SKM-1 treated with dmso at 0.1 percent for 144 hours (cell line): ENCODE measurements at regions not wholly inside any gene's neighbourhood (a gene's known extent, or its start where the extent isn't known, plus 50 kb on each side); places are given as distances from the start of the nearest gene placed in this dataset.

Experiments used
- DNase-seq: peaks from one replicate; lab custom pipeline; 2025; ENCODE audit not compliant: unreplicated experiment; lab: John Stamatoyannopoulos, UW

DNA sequence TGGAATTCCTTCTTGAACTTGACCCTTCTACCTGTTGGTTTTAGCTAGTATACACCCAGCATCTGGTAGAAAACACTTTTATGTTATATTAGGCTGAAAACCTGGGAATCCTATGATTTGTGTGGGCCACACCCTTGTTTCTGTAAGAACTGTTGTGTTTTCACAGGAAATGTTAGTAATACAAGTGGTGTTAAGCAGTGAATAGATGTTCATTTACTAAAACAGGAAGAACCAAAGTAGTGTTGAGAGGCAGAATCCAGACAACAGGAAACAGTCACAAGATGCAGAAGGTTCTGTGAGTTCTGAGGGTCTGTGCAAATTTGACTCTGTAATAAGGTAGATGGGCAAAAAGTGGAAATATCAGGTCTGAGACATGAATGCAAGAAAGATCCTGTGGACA, 73.0 kb upstream of the RAI14 start:
- DNase-seq = no peak

DNA sequence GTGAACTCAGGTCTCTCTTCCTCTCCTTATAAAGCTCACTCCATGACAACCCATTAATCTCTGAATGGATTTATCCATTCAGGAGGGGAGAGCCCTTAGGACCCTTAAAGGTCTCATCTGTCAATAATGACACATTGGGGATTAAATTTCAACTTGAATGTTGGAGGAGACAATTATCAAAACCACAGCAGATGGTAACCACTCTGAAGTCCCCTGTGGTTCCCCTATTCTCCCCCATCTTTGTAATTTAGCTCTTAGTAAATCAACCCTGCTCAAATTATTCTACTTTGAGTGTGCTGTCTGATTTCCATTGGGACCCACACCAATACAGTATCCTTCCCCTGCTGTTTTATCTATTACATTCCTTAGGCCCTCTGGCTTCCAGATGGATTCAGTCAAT, 72.0 kb upstream of the RAI14 start:
- DNase-seq = no peak

DNA sequence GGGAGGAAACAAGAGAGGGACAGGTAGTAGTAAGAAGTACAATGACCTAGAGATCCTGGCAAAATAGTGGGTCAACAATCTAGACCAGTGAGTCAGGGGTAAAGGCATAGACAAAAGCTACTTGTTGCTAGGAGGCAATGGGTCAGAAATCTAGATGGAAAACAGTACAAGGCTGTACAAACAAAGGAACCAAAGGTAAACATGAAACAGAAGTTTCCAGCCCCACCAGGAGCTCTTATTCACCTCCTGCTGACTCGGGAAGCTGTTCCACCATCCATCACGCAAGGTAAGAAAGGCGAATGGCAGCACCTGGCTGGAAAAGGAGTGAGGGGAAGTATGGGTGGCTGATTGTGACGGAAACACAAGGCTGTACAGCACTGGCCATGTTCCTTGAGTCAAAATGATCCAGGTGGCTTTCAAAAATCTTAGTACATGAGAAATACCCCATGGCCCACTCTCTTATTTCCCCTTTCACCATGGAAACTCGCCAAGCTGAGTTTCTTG, 70.5 kb upstream of the RAI14 start:
- no peak for DNase-seq

DNA sequence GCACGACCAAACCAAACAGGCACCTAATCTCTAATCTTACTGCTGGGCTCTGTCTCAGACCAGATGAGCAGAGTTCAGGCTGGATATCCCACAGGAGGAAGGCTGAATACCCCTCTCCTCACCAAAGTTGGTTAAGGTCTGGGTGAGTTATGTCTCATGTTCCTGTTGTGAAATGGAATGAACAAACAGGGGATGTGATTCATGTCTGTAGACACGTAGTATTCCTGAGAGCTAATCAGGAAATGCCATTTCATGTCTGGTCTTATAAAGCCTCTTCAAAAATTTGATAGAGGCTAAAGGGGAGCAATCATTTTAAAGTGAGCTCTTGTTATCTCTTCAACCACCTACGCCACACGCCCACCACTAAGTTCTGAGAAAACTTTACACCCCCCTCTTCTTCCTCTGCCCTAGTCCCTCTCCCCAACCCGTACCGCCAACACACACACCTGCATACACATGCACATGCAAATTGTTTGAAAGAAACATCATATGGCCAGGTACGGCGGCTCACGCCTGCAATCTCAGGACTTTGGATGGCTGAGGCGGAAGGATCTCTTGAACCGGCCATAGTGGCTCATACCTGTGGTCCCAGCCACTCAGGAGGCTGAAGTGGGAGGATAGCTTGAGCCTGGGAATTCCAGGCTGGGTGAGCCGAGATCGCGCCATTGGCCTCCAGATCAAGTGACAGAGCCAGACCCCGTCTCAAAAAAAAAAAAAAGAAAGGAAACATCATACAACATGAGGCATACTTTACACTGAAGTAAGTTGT, 69.8 kb upstream of the RAI14 start:
- DNase-seq = no peak

DNA sequence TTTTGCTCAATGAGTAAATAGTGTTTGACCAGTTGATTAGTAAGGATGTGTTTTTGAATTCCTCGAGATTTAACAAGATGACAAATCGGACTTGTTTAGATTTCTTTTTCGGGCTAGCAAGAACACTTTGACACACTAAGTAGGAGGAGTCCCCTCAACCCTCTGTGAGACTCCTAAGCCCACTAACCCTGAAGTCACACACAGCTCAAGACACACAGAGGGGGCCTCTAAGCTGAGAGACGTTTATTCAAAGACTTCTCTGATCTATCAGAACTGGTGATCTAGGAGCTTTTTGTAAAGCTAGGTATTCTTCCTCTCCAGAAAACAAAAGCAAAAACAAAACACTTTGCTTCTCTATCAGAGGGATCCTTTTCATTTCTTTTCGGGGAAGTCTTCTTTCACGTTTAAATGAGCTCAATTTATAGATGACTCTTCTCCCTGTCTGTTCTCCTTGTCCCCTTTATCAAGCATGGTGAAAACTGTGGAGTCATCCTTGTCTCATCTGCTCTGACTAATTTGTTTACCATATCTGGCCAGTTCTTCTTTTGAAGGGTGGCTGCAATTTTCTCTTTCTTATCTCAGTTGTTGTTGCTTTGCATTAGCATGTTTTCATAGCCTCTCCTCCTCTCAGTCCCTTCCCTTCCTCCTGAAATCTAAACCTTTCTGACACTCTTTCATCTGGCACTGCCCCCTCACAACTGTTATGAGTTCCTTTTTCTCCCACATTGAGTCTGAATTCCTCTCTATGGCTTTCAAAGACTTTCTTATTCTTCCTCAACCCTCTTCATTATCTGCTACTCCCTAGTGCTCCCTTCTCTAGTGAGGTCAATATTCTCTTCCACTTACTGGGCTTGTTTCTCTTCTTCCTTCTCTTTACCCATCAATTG, 68.5 kb upstream of the RAI14 start:
- DNase-seq = no peak

- DNase-seq = no peak
Observed at GRCh38 chr5:34589832-34590231, 66.3 kb upstream of the RAI14 start.

- no peak for DNase-seq
Observed at GRCh38 chr5:34591723-34592122, 64.4 kb upstream of the RAI14 start.

DNA sequence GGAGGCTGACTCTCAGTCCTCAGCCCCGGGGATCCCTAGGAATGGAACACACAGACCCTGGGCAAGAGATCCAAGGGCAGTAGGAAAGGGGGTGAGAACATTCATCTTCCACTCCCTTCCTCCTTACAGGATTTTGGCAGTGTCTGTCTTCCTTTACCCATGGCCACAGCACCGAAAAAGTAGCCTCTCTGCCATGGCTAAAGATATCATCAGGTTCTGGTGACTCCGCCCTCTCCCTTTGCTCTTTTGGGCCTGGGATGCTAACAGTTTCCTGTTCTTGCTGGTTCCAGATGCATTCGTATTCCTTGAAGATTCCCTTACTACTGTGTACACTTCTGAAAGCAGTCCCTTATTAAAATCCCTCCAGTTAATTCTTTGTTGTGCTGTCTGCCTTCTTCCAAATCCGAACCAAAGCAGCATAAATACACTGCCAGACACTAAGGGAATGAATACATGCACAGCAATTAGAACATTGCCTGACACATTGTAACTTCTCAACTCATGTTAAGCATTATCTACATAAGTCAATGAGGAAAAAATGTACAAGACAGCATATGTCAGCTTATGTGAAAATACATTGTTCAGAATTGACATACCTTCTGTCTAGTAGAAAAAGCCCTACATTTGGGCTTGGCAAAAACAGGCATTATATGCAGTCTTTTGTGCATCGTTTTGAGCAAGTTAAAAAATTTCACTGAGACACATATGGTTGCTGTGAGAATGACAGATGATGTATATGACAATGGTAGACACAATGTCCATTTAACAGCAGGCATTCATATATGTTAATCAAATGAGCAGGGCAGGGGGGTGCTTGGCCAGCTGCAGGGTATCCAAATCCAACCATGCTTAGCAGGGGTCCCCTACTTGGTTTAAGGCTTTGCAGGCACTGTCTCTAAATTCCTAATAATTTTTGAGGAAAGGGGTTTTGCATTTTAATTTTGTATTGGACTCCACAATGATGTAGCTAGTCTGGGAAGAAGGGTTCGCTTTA, 58.8 kb upstream of the RAI14 start:
- DNase-seq = no peak

DNA sequence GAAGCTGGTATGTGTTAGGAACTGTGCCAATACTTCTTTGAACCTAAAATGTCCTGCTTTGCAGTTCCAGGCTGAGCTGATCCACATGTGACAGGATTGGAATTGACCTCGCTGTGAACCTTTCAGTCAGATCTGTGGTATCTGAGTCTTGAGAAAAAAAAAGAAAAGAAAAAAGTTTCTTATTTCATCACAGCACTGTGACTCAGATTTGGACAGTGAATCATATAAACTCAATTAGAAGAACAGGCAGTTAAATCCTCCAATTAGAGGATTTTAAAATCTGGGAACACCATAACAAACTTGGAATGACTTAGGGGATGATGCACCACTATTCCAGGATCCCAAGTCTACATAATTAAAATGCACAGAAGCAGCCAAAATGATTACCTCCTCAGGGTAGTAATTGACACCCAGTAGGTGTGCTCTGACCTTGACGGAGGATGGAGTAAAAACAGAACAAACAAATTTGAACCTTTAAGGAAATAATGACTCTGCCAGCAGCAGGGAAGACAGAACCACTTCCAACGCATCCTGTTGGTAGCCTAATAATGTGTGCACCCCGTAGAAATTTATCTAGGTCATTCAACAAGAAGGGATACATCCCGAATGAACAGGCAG, 57.8 kb upstream of the RAI14 start:
- DNase-seq = no peak

- no peak for DNase-seq
Observed at GRCh38 chr5:34599471-34600117, 56.5 kb upstream of the RAI14 start.

DNA sequence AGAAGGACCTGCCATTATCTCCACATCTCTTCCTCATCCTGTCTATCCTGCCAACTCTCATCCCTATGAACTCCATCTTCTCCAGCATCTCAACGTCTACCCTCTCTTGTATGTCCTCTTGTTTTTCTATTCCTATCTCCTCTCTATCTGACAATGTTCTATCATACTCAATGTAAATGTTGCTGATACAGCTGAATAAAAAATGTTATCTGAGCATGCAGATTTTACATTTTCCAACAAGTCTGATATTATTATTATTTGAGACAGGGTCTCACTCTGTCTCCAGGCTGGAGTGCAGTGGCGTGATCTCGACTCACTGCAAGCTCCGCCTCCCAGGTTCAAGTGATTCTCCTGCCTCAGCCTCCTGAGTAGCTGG, 56.0 kb upstream of the RAI14 start:
- DNase-seq = no peak

GRCh38 chr5:34603378-34603777, 52.8 kb upstream of the RAI14 start:
- DNase-seq = no peak

DNA sequence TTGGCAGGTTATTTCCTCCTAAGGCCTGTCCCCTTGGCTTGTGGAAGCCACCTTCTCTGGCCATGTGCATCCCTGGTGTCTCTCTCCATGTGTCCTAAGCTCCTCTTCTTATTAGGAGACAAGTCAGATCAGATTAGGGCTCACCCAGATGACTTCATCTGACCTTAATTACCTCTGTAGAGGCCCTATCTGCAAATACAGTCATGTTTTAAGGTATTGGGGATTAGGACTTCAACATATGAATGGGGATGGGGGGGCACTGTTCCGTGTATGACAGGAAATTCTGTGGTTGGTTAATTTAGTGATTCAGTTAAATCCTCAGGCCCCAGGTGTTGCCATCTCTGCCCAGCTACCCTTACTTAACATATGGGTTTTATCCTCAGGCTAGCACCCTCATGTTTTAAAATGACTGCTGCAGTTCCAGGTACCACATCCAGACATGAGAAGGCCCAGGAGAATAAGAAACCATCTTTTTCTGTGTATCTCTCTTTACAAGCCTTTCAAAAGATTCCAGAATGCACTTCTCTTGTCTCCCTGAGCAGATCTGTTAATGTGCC, 51.9 kb upstream of the RAI14 start:
- DNase-seq = no peak

- DNase-seq = no peak
Observed at GRCh38 chr5:34606101-34606500, 50.0 kb upstream of the RAI14 start.
